Stimulated activated CD8-positive, alpha-beta memory T cell treated with anti-CD3 and anti-CD28 coated beads, Interleukin-4, amount 100 ng/mL, for 4 hours (primary cell): ENCODE measurements at regions not wholly inside any gene's neighbourhood (a gene's known extent, or its start where the extent isn't known, plus 50 kb on each side); places are given as distances from the start of the nearest gene placed in this dataset.

Experiments
- DNase-seq, 2 donors: peaks; one replicate each; pipeline ENCODE4 v3.0.0-alpha.2; 2020; ENCODE audit warnings: low read depth in 2 of 2, low spot score in 1 of 2

GRCh38 chr5:143501310-143502044 lies 98.0 kb upstream of the NR3C1 start:
- no peak for DNase-seq

- no peak for DNase-seq
Measured at GRCh38 chr5:143499480-143500114, 96.1 kb upstream of the NR3C1 start.

GRCh38 chr5:143498821-143499220 lies 95.3 kb upstream of the NR3C1 start:
- DNase-seq = no peak

- DNase-seq = no peak
Measured at GRCh38 chr5:143497749-143498148, 94.3 kb upstream of the NR3C1 start.

- DNase-seq = no peak
Measured at GRCh38 chr5:143496943-143497342, 93.5 kb upstream of the NR3C1 start.

- no peak for DNase-seq
Measured at GRCh38 chr5:143495821-143496275, 92.4 kb upstream of the NR3C1 start.

- DNase-seq = no peak
Measured at GRCh38 chr5:143495110-143495509, 91.6 kb upstream of the NR3C1 start.

GRCh38 chr5:143494595-143494994 lies 91.1 kb upstream of the NR3C1 start:
- DNase-seq = no peak

GRCh38 chr5:143494162-143494561 lies 90.7 kb upstream of the NR3C1 start:
- DNase-seq = no peak

- no peak for DNase-seq
Measured at GRCh38 chr5:143492783-143493182, 89.3 kb upstream of the NR3C1 start.

GRCh38 chr5:143491646-143492045 lies 88.2 kb upstream of the NR3C1 start:
- DNase-seq = no peak

GRCh38 chr5:143488381-143488780 lies 84.9 kb upstream of the NR3C1 start:
- no peak for DNase-seq

GRCh38 chr5:143484601-143485000 lies 81.1 kb upstream of the NR3C1 start:
- no peak for DNase-seq

GRCh38 chr5:143481697-143482531 lies 78.4 kb upstream of the NR3C1 start:
- DNase-seq = no peak

GRCh38 chr5:143480001-143480400 lies 76.5 kb upstream of the NR3C1 start:
- DNase-seq = no peak

- no peak for DNase-seq
Measured at GRCh38 chr5:143479394-143479793, 75.9 kb upstream of the NR3C1 start.

GRCh38 chr5:143476601-143477211 lies 73.2 kb upstream of the NR3C1 start:
- no peak for DNase-seq

GRCh38 chr5:143474616-143475015 lies 71.1 kb upstream of the NR3C1 start:
- DNase-seq = no peak

GRCh38 chr5:143473481-143473880 lies 70.0 kb upstream of the NR3C1 start:
- DNase-seq = no peak

GRCh38 chr5:143472576-143472975 lies 69.1 kb upstream of the NR3C1 start:
- DNase-seq = no peak

GRCh38 chr5:143471666-143472464 lies 68.4 kb upstream of the NR3C1 start:
- no peak for DNase-seq
